ENCODE measurements at regions not wholly inside any gene's neighbourhood (a gene's known extent, or its start where the extent isn't known, plus 50 kb on each side); places are given as distances from the start of the nearest gene placed in this dataset.

DNA sequence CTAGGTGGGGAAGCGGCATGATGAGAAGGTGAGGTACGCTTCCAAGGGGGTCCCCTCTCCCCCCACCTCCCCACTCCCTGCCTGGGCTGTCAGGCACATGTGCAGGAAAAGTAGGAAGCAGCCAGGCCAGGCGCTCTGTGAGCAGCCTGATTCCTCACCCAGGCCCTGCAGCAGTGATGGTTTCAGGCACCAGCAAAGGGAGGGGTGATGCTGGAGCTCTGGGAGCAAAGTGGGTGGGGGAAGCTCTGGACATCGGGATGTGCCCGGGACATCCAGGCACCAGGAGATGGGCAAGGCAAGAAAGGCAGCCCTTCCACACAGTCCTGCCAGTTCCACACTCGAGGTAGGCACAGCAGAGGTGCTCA lies 106.1 kb downstream of the CRYAA start:
- no peak for TF ChIP-seq CTCF (IDR thresholded peaks at IDR 0.05)
- TF ChIP-seq POLR2A (IDR thresholded peaks at IDR 0.05): no peak
